ENCODE measurements at regions not wholly inside any gene's neighbourhood (a gene's known extent, or its start where the extent isn't known, plus 50 kb on each side); places are given as distances from the start of the nearest gene placed in this dataset.
A peak's percentile ranks its signal among the peaks of the same experiment; 100 is the strongest.

DNA sequence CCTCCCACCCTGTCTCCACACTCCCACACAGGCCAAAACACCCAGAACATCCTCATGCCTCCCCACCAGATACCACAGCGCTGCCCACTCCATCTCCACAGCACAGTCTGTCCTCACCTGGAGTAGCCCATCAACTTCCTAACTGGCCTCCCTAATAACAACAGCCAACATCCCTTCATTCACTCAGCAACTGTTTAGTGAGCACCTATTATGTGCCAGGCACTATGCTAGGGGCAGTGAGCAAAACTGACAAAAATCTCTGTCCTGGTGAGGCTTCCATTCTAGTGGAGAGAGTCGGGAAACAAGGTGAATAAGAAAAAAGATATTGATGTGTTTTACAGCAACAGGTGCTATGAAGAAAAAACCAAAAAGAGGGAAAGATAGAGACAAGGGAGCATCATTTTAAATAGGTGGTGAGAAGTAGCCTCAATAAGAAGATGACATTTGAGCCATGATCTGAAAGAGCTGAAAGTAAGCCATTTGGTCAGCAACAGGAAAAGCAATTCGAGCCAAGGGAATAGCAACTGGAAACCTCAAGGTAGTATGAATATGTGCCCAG lies 523.9 kb downstream of the SHQ1 start:
- Mint-ChIP-seq H3K36me3 (ENCODE audit: low read depth) (no peaks in the 10 kb centered on the region), H3K9me3 (no peaks in the 10 kb centered on the region), H3K4me1 (peaks cover 1% of the 10 kb centered on the region), H3K4me3 (no peak overlapping the region), H3K27me3 (ENCODE audit: low read depth, poor library complexity) (peaks cover 16% of the 10 kb centered on the region), H3K27ac (no peak overlapping the region)
- TF ChIP-seq, protein P1, sequence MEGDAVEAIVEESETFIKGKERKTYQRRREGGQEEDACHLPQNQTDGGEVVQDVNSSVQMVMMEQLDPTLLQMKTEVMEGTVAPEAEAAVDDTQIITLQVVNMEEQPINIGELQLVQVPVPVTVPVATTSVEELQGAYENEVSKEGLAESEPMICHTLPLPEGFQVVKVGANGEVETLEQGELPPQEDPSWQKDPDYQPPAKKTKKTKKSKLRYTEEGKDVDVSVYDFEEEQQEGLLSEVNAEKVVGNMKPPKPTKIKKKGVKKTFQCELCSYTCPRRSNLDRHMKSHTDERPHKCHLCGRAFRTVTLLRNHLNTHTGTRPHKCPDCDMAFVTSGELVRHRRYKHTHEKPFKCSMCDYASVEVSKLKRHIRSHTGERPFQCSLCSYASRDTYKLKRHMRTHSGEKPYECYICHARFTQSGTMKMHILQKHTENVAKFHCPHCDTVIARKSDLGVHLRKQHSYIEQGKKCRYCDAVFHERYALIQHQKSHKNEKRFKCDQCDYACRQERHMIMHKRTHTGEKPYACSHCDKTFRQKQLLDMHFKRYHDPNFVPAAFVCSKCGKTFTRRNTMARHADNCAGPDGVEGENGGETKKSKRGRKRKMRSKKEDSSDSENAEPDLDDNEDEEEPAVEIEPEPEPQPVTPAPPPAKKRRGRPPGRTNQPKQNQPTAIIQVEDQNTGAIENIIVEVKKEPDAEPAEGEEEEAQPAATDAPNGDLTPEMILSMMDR (IDR thresholded peaks at IDR 0.05): no peak
- no peak for DNase-seq

- H3K27me3 Mint-ChIP-seq (ENCODE audit: low read depth, poor library complexity): peaks cover 14% of the 10 kb centered on the region
- no peak for DNase-seq
- no peaks in the 10 kb centered on the region for H3K36me3 Mint-ChIP-seq (ENCODE audit: low read depth)
- no peaks in the 10 kb centered on the region for H3K4me1 Mint-ChIP-seq
- H3K27ac Mint-ChIP-seq: peak overlapping the region; percentile 84
- TF ChIP-seq, protein P1 (IDR thresholded peaks at IDR 0.05): no peak
- no peaks in the 10 kb centered on the region for H3K9me3 Mint-ChIP-seq
- no peak overlapping the region for H3K4me3 Mint-ChIP-seq
Observed at GRCh38 chr3:72323773-72324172, 524.5 kb downstream of the SHQ1 start.

DNA sequence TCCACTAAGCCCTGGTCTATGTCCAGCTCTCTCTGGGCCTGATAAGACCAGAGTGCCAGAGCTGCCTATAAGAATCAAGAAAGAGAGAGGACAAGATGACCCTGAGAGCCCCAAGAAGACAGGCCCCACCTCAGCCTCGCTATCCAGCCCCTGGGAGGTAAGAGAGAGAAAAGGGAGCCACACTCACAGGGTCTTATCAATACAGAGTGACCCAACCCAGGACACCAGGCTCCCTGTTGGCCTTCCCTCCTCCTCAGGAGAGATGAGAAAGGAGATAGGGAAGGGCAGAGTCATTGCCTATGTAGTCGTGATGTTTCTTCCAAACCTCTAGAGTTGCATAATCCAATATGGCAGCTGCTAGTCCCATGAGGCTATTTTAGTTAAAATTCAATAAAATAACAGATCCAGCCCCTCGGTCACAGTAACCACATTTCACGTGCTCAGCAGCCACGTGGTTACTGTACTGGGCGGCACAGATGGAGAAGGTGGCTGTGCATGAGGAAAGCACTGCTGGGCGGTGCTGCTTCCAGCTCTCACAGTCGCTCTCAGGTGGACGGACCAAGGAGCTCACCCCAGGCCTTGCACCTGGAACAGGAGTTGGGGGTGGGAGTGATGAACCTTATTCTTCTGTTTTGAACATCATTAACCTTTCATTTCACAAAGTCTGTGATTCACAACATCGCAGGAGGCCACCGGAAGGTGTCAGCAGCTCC lies 525.8 kb downstream of the SHQ1 start:
- Mint-ChIP-seq H3K27me3 (ENCODE audit: low read depth, poor library complexity) (peaks cover 8% of the 10 kb centered on the region), H3K4me1 (peaks cover 14% of the 10 kb centered on the region), H3K36me3 (ENCODE audit: low read depth) (no peaks in the 10 kb centered on the region), H3K27ac (no peak overlapping the region), H3K9me3 (no peaks in the 10 kb centered on the region), H3K4me3 (no peak overlapping the region)
- TF ChIP-seq, protein P1 (IDR thresholded peaks at IDR 0.05): no peak
- DNase-seq: no peak

- no peak for DNase-seq
- peaks cover 4% of the 10 kb centered on the region for H3K27me3 Mint-ChIP-seq (ENCODE audit: low read depth, poor library complexity)
- TF ChIP-seq, protein P1 (IDR thresholded peaks at IDR 0.05): no peak
- peaks cover 28% of the 10 kb centered on the region for H3K4me1 Mint-ChIP-seq
- H3K9me3 Mint-ChIP-seq: no peaks in the 10 kb centered on the region
- H3K4me3 Mint-ChIP-seq: no peak overlapping the region
- no peak overlapping the region for H3K27ac Mint-ChIP-seq
- no peaks in the 10 kb centered on the region for H3K36me3 Mint-ChIP-seq (ENCODE audit: low read depth)
Observed at GRCh38 chr3:72320955-72321303, 527.3 kb downstream of the SHQ1 start.

DNA sequence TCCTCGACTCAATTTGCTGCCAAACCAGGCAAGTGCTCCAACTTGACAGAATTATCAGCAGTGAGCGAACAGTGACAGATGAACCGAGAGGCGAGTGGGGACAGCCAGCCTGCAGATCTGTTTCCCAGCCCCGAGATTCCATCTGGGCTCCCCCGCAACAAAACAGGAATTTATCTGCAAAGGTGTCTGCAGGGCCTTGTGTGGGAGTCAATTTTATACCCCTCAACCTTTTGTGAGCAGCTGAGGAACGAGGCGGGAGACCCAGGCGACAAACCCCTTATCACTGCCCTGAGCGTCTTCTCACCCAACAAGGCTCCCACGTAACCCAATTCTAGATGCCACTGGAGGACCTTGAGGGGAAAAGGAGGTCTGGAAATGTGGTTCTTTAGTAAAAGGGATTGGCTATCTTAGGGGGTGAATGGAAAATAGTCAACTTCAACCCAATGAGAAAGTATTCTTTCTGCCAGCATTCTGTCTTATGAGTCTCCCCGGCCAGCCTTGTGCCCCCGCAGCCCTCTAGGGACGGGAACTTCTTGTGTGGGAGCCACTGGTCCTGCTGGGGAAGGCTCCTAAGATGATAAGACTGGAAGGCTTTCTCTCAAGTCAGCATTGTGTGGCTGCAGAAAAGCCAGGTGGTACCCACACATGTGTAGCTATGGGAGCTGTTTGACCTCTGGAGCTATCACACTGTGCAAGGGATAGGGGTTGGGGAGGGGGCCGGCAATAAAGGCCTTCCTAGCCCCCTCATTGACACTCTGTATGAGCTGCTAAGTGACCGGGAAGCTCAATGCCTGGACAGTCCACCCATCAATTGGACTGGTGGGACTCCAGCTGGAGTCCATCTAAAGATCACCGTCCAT lies 527.9 kb downstream of the SHQ1 start:
- TF ChIP-seq, protein P1 (IDR thresholded peaks at IDR 0.05): no peak
- Mint-ChIP-seq H3K36me3 (ENCODE audit: low read depth) (no peaks in the 10 kb centered on the region), H3K27ac (no peak overlapping the region), H3K4me3 (no peak overlapping the region), H3K9me3 (no peaks in the 10 kb centered on the region), H3K27me3 (ENCODE audit: low read depth, poor library complexity) (peaks cover 4% of the 10 kb centered on the region), H3K4me1 (peaks cover 34% of the 10 kb centered on the region)
- DNase-seq: no peak
